ENCODE measurements at regions not wholly inside any gene's neighbourhood (a gene's known extent, or its start where the extent isn't known, plus 50 kb on each side); places are given as distances from the start of the nearest gene placed in this dataset.

- no peak for DNase-seq
Measured at GRCh38 chr18:78558101-78558810, 421.4 kb upstream of the SALL3 start.

- DNase-seq, result no peak
Measured at GRCh38 chr18:78558948-78559347, 420.7 kb upstream of the SALL3 start.

GRCh38 chr18:78559584-78559983, 420.0 kb upstream of the SALL3 start:
- DNase-seq, result no peak

- no peak for DNase-seq
Measured at GRCh38 chr18:78561757-78562510, 417.7 kb upstream of the SALL3 start.

- DNase-seq, result no peak
Measured at GRCh38 chr18:78562531-78562961, 417.1 kb upstream of the SALL3 start.

- no peak for DNase-seq
Measured at GRCh38 chr18:78563110-78563509, 416.5 kb upstream of the SALL3 start.

GRCh38 chr18:78564030-78564429, 415.6 kb upstream of the SALL3 start:
- DNase-seq, result no peak

- DNase-seq, result no peak
Measured at GRCh38 chr18:78564518-78564917, 415.1 kb upstream of the SALL3 start.

- no peak for DNase-seq
Measured at GRCh38 chr18:78565240-78565639, 414.4 kb upstream of the SALL3 start.

- DNase-seq, result no peak
Measured at GRCh38 chr18:78566065-78566464, 413.6 kb upstream of the SALL3 start.

GRCh38 chr18:78566720-78567119, 412.9 kb upstream of the SALL3 start:
- DNase-seq, result no peak

- DNase-seq, result no peak
Measured at GRCh38 chr18:78571063-78571785, 408.4 kb upstream of the SALL3 start.

GRCh38 chr18:78571831-78572347, 407.7 kb upstream of the SALL3 start:
- DNase-seq, result no peak

GRCh38 chr18:78573773-78574172, 405.8 kb upstream of the SALL3 start:
- DNase-seq, result no peak

- DNase-seq, result no peak
Measured at GRCh38 chr18:78576967-78577366, 402.7 kb upstream of the SALL3 start.

- DNase-seq, result no peak
Measured at GRCh38 chr18:78579449-78579848, 400.2 kb upstream of the SALL3 start.

GRCh38 chr18:78579854-78580577, 399.6 kb upstream of the SALL3 start:
- no peak for DNase-seq

- DNase-seq, result no peak
Measured at GRCh38 chr18:78580835-78581339, 398.7 kb upstream of the SALL3 start.

- DNase-seq, result no peak
Measured at GRCh38 chr18:78582181-78582709, 397.4 kb upstream of the SALL3 start.

- DNase-seq, result no peak
Measured at GRCh38 chr18:78582898-78583738, 396.5 kb upstream of the SALL3 start.

GRCh38 chr18:78583739-78584458, 395.7 kb upstream of the SALL3 start:
- no peak for DNase-seq
